Loucy (cell line): ENCODE measurements at regions not wholly inside any gene's neighbourhood (a gene's known extent, or its start where the extent isn't known, plus 50 kb on each side); places are given as distances from the start of the nearest gene placed in this dataset.

ENCODE experiments used
- H2AFZ ChIP-seq: fragments of 200-600 bp; sonication (generic); 2 replicates; pipeline ENCODE4 v1.6.0; 2016; ENCODE audit warnings: antibody characterized with exemption, mild to moderate bottlenecking, low read length, moderate library complexity
- H3F3A ChIP-seq: fragments of 200-600 bp; 2 replicates; pipeline ENCODE4 v1.6.0; 2016; ENCODE audit warnings: antibody characterized with exemption, low read depth, mild to moderate bottlenecking
- H3K27me3 ChIP-seq: fragments of 200-600 bp; sonication (generic); 2 replicates; pipeline ENCODE4 v1.6.1; 2014; ENCODE audit warnings: low read length, mild to moderate bottlenecking; ENCODE audit not compliant: insufficient read depth, poor library complexity, severe bottlenecking
- H3K36me3 ChIP-seq: fragments of 200-600 bp; sonication (generic); 2 replicates; pipeline ENCODE4 v1.6.1; 2016; ENCODE audit warnings: low read length; ENCODE audit not compliant: insufficient read depth
- H3K4me1 ChIP-seq: fragments of 200-600 bp; sonication (generic); 2 replicates; pipeline ENCODE4 v1.5.1; 2014; ENCODE audit warnings: low read length, mild to moderate bottlenecking; ENCODE audit not compliant: insufficient read depth, poor library complexity, severe bottlenecking
- H3K4me2 ChIP-seq: fragments of 200-600 bp; sonication (generic); 2 replicates; pipeline ENCODE4 v1.6.0; 2014; ENCODE audit warnings: antibody characterized with exemption, low read length, low read depth, mild to moderate bottlenecking; ENCODE audit not compliant: poor library complexity, severe bottlenecking
- H3K4me3 ChIP-seq: fragments of 200-600 bp; sonication (generic); 2 replicates; pipeline ENCODE4 v1.5.1; 2014; ENCODE audit warnings: low read length, mild to moderate bottlenecking, mixed read lengths; ENCODE audit not compliant: poor library complexity, severe bottlenecking
- H3K79me2 ChIP-seq: fragments of 200-600 bp; sonication (generic); 2 replicates; pipeline ENCODE4 v1.6.1; 2014; ENCODE audit warnings: low read length; ENCODE audit not compliant: insufficient read depth
- H3K9ac ChIP-seq: fragments of 200-600 bp; sonication (generic); 2 replicates; pipeline ENCODE4 v1.6.0; 2014; ENCODE audit warnings: mild to moderate bottlenecking, low read depth, low read length, moderate library complexity; ENCODE audit not compliant: poor library complexity, severe bottlenecking
- H3K9me2 ChIP-seq: fragments of 200-600 bp; sonication (generic); replicated peaks from 2 replicates; pipeline ENCODE4 v1.6.1; 2016; ENCODE audit warnings: low read depth, low read length, mixed read lengths
- H3K9me3 ChIP-seq: fragments of 200-600 bp; sonication (generic); 2 replicates; pipeline ENCODE4 v1.6.1; 2014; ENCODE audit warnings: mild to moderate bottlenecking, antibody characterized with exemption, low read length, low read depth; ENCODE audit not compliant: insufficient read depth
- H4K20me1 ChIP-seq: fragments of 200-600 bp; sonication (generic); 2 replicates; pipeline ENCODE4 v1.6.0; 2014; ENCODE audit warnings: antibody characterized with exemption, low read length, mild to moderate bottlenecking; ENCODE audit not compliant: insufficient read depth, poor library complexity, severe bottlenecking
- EZH2phosphoT487 ChIP-seq: fragments of 200-600 bp; IDR thresholded peaks from 2 replicates; pipeline ENCODE4 v1.6.1; 2018; ENCODE audit warnings: antibody characterized with exemption, mild to moderate bottlenecking, moderate library complexity, borderline replicate concordance
- TF ChIP-seq, protein P1 (sequence below): fragments of 200-600 bp; sonication (generic); conservative IDR thresholded peaks from 2 replicates; pipeline ENCODE4 v1.5.1; 2014; ENCODE audit warnings: mild to moderate bottlenecking, antibody characterized with exemption, low read length

DNA sequence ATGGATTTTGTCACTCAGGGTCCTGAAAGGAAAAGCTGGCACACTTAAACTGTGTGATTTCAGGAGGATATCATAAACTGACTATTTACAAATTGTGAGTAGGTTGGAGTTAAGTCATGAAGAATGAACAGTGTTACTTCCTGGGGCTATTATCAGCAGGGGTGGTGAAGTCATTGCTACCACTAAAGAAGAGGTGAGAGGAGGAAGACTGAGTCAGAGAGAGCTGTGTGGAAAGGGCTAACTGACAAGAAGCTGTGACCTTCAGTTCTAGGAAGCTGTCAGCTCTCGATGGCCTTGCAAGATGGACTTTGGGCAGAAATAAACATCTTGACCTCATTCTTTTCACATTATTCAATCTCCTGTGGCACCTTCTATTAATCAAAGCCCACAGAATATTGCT, 72.3 kb upstream of the STARD4 start:
- TF ChIP-seq EZH2phosphoT487 = no peak
- TF ChIP-seq, protein P1, sequence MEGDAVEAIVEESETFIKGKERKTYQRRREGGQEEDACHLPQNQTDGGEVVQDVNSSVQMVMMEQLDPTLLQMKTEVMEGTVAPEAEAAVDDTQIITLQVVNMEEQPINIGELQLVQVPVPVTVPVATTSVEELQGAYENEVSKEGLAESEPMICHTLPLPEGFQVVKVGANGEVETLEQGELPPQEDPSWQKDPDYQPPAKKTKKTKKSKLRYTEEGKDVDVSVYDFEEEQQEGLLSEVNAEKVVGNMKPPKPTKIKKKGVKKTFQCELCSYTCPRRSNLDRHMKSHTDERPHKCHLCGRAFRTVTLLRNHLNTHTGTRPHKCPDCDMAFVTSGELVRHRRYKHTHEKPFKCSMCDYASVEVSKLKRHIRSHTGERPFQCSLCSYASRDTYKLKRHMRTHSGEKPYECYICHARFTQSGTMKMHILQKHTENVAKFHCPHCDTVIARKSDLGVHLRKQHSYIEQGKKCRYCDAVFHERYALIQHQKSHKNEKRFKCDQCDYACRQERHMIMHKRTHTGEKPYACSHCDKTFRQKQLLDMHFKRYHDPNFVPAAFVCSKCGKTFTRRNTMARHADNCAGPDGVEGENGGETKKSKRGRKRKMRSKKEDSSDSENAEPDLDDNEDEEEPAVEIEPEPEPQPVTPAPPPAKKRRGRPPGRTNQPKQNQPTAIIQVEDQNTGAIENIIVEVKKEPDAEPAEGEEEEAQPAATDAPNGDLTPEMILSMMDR = no peak

DNA sequence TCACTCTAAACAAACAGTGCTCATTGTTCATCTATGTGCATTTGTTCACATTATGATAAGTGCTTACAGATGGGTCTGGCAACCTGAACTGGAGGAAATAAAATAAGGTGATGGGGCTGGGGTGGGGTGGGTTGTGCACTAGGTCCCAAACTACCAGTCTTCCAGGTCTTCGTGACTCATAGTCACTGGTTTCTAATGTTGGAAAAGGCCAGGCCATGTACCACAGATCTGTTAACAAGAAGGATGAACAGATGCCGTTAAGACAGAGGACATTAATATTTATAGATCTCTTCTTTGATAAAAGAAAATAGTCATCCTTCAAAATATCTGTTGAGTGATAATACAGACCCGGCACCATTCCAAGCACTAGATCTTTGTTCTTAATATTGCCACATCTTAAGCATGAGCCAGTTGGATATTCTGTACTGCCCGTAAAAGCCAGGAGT, 71.4 kb upstream of the STARD4 start:
- Histone ChIP-seq H3K9me2 (no peaks in the 10 kb centered on the region), H3K27me3 (no peaks in the 10 kb centered on the region), H3F3A (no peaks in the 10 kb centered on the region), H2AFZ (no peak overlapping the region), H3K36me3 (no peaks in the 10 kb centered on the region), H3K4me3 (no peak overlapping the region), H3K9me3 (no peaks in the 10 kb centered on the region), H4K20me1 (no peaks in the 10 kb centered on the region), H3K79me2 (no peaks in the 10 kb centered on the region), H3K4me1 (no peaks in the 10 kb centered on the region), H3K4me2 (no peak overlapping the region), H3K9ac (no peak overlapping the region)
- TF ChIP-seq, protein P1 = no peak
- TF ChIP-seq EZH2phosphoT487 = no peak

More for the DNA sequence above, 72.3 kb upstream of the STARD4 start:
- H3K4me1 ChIP-seq = no peaks in the 10 kb centered on the region
- no peak overlapping the region; the same call in 1 of the 2 replicates for H2AFZ ChIP-seq
- H3K4me3 ChIP-seq = no peak overlapping the region
- H3K9me2 ChIP-seq = no peaks in the 10 kb centered on the region
- H3K9ac ChIP-seq = no peak overlapping the region
- H3K4me2 ChIP-seq = no peak overlapping the region
- no peaks in the 10 kb centered on the region for H3K79me2 ChIP-seq
- no peaks in the 10 kb centered on the region for H3K9me3 ChIP-seq
- no peaks in the 10 kb centered on the region for H3K27me3 ChIP-seq
- H4K20me1 ChIP-seq = no peaks in the 10 kb centered on the region
- no peaks in the 10 kb centered on the region for H3K36me3 ChIP-seq
- no peaks in the 10 kb centered on the region for H3F3A ChIP-seq

DNA sequence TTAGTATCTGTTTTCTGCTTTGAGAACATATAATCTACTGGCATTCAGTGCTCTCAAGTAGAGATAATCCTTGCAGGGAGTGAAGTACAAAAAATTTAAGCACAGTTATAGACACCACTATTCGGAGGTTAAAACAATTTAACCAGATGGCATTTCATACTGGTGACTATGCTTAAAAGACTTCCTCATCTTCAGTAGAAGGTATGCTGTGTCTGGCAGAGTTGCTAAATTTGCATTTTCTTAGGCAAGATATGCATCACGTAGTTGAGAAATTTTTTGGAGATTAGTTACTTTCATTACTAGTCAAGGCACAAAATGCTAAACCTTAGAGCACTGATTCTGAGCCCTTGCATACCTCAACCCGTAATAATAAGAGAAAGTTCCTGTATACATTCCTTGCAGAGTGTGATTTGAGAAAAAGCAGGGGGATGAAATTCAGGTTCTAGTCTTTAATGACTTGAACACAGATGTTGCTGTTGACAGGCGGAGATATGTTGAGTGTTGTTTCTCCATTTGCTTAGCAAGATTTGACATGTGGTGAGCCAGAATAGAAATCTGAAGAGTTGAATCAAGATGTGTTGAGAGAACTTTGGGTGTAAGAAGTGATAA, 70.8 kb upstream of the STARD4 start:
- Histone ChIP-seq H3K4me2 (no peak overlapping the region), H3K9me3 (no peaks in the 10 kb centered on the region), H3F3A (no peaks in the 10 kb centered on the region), H3K9ac (no peak overlapping the region), H3K79me2 (no peaks in the 10 kb centered on the region), H3K4me1 (no peaks in the 10 kb centered on the region), H2AFZ (no peak overlapping the region), H3K4me3 (no peak overlapping the region), H3K36me3 (no peaks in the 10 kb centered on the region), H3K27me3 (no peaks in the 10 kb centered on the region), H4K20me1 (no peaks in the 10 kb centered on the region), H3K9me2 (no peaks in the 10 kb centered on the region)
- TF ChIP-seq, protein P1 = no peak
- TF ChIP-seq EZH2phosphoT487 = no peak
